Upper lobe of left lung (tissue), 6 donors: ENCODE measurements at regions not wholly inside any gene's neighbourhood (a gene's known extent, or its start where the extent isn't known, plus 50 kb on each side); places are given as distances from the start of the nearest gene placed in this dataset.
A peak's percentile ranks its signal among the peaks of the same experiment; 100 is the strongest.

ENCODE experiments used
- ATAC-seq, 2 donors: fragments of 200-7000 bp; cut with Tn5 transposase; one replicate each; pipeline ENCODE4 v1.9.1; 2022; ENCODE audit warnings: mild to moderate bottlenecking in 2 of 2, moderate library complexity in 2 of 2; ENCODE audit not compliant: low FRiP score in 2 of 2
- DNase-seq, 2 donors: peaks; one replicate each; pipeline ENCODE4 v3.0.0-alpha.2; 2019 to 2020
- H3K27ac ChIP-seq, 4 donors: fragments of 200-600 bp; sonication (generic); one replicate each; pipeline ENCODE4 v1.5.1; 2016 to 2019
- H3K27me3 ChIP-seq, 4 donors: fragments of 200-600 bp; sonication (generic); one replicate each; pipeline ENCODE4 v1.5.1; 2017 to 2019
- H3K36me3 ChIP-seq, 4 donors: fragments of 200-600 bp; sonication (generic); one replicate each; pipeline ENCODE4 v1.5.1; 2016 to 2019
- H3K4me1 ChIP-seq, 4 donors: fragments of 200-600 bp; sonication (generic); one replicate each; pipeline ENCODE4 v1.5.1; 2018 to 2019
- H3K4me3 ChIP-seq, 4 donors: fragments of 200-600 bp; sonication (generic); one replicate each; pipeline ENCODE4 v1.5.1; 2017 to 2019; ENCODE audit warnings: mild to moderate bottlenecking in 2 of 4, moderate library complexity in 1 of 4
- H3K9me3 ChIP-seq, 4 donors: fragments of 200-600 bp; sonication (generic); one replicate each; pipeline ENCODE4 v1.5.1; 2018 to 2019
- CTCF ChIP-seq, 6 experiments: fragments of 450-650 bp in 4 of 6; fragments of 200-600 bp in 2 of 6; sonication (generic) in 2 of 6; IDR thresholded peaks; one replicate each; pipeline ENCODE4 v1.5.1; 2016 to 2019; ENCODE audit warnings: antibody characterized with exemption in 6 of 6
- EP300 ChIP-seq, 4 donors: sonication (generic); formaldehyde crosslinking; IDR thresholded peaks; one replicate each; pipeline ENCODE4 v1.5.1; 2017; ENCODE audit warnings: antibody characterized with exemption in 4 of 4, control low read depth in 2 of 4
- POLR2A ChIP-seq, 4 donors: fragments of 450-650 bp; IDR thresholded peaks; one replicate each; pipeline ENCODE4 v1.5.1; 2016 to 2017; ENCODE audit warnings: antibody characterized with exemption in 4 of 4, mild to moderate bottlenecking in 2 of 4
- POLR2AphosphoS5 ChIP-seq, 2 donors: sonication (generic); formaldehyde crosslinking; IDR thresholded peaks; one replicate each; pipeline ENCODE4 v1.5.1; 2017; ENCODE audit warnings: antibody characterized with exemption in 2 of 2
- WGBS, 2 donors: methylation state at CpG; one replicate each; pipeline ENCODE4 v1.1.5; 2017 to 2018; 5-methylcytosine and 5-hydroxymethylcytosine counted together
- donor health status: DM: no; HTN: no; CAD: no; lungs with moderate emphysema.
- donor health status: DM: no; HTN: yes; CAD: no; lungs with severe emphysema.

- no peak for DNase-seq
- H3K27ac ChIP-seq: no peak overlapping the region
- H3K27me3 ChIP-seq: no peaks in the 10 kb centered on the region
- H3K4me3 ChIP-seq: no peak overlapping the region
- no peaks in the 10 kb centered on the region for H3K36me3 ChIP-seq
- H3K4me1 ChIP-seq: no peaks in the 10 kb centered on the region
- no peaks in the 10 kb centered on the region for H3K9me3 ChIP-seq
- 82% methylated on average over 10 to 13 of the region's 13 CpGs for WGBS, 2 donors
- TF ChIP-seq CTCF (IDR thresholded peaks at IDR 0.05): no peak
- TF ChIP-seq EP300 (IDR thresholded peaks at IDR 0.05): no peak
- no peak for TF ChIP-seq POLR2A (IDR thresholded peaks at IDR 0.05)
- TF ChIP-seq POLR2AphosphoS5 (IDR thresholded peaks at IDR 0.05): no peak
- ATAC-seq: no peak
Observed at GRCh38 chr17:6215071-6216035, 145.2 kb downstream of the WSCD1 start.

GRCh38 chr17:6213859-6214258, 143.7 kb downstream of the WSCD1 start:
- TF ChIP-seq EP300 (IDR thresholded peaks at IDR 0.05) (no peak), CTCF (IDR thresholded peaks at IDR 0.05) (no peak), POLR2A (IDR thresholded peaks at IDR 0.05) (no peak), POLR2AphosphoS5 (IDR thresholded peaks at IDR 0.05) (no peak)
- Histone ChIP-seq H3K27me3 (no peaks in the 10 kb centered on the region), H3K9me3 (no peaks in the 10 kb centered on the region), H3K4me3 (no peak overlapping the region), H3K27ac (no peak overlapping the region), H3K4me1 (no peaks in the 10 kb centered on the region), H3K36me3 (no peaks in the 10 kb centered on the region)
- peak in 1 of 2 donors; percentile 51 for ATAC-seq
- DNase-seq: no peak
- WGBS, 2 donors: 92 to 98% methylated on average over 4 of the region's 4 CpGs

- WGBS, 2 donors: 71 to 77% methylated on average over 5 of the region's 5 CpGs
- DNase-seq: no peak
- Histone ChIP-seq H3K27ac (no peak overlapping the region), H3K27me3 (no peaks in the 10 kb centered on the region), H3K4me1 (no peaks in the 10 kb centered on the region), H3K9me3 (no peaks in the 10 kb centered on the region), H3K4me3 (no peak overlapping the region), H3K36me3 (no peaks in the 10 kb centered on the region)
- no peak for ATAC-seq
- TF ChIP-seq CTCF (IDR thresholded peaks at IDR 0.05) (no peak), EP300 (IDR thresholded peaks at IDR 0.05) (no peak), POLR2A (IDR thresholded peaks at IDR 0.05) (no peak), POLR2AphosphoS5 (IDR thresholded peaks at IDR 0.05) (no peak)
Observed at GRCh38 chr17:6212766-6213165, 142.6 kb downstream of the WSCD1 start.

GRCh38 chr17:6209829-6210228, 139.7 kb downstream of the WSCD1 start:
- no peaks in the 10 kb centered on the region for H3K4me1 ChIP-seq
- WGBS, 2 donors: 83 to 84% methylated on average over 5 of the region's 5 CpGs
- no peak for ATAC-seq

More at GRCh38 chr17:6209829-6210228, 139.7 kb downstream of the WSCD1 start:
- no peaks in the 10 kb centered on the region for H3K36me3 ChIP-seq
- H3K27ac ChIP-seq: no peak overlapping the region
- H3K4me3 ChIP-seq: no peak overlapping the region
- TF ChIP-seq EP300 (IDR thresholded peaks at IDR 0.05) (no peak), CTCF (IDR thresholded peaks at IDR 0.05) (no peak), POLR2A (IDR thresholded peaks at IDR 0.05) (no peak), POLR2AphosphoS5 (IDR thresholded peaks at IDR 0.05) (no peak)
- H3K9me3 ChIP-seq: no peaks in the 10 kb centered on the region
- DNase-seq: no peak
- H3K27me3 ChIP-seq: no peaks in the 10 kb centered on the region
